Activated T-helper 1 cell treated with Interleukin-2 at 50 U/mL for 16 hours (primary cell): ENCODE measurements at regions not wholly inside any gene's neighbourhood (a gene's known extent, or its start where the extent isn't known, plus 50 kb on each side); places are given as distances from the start of the nearest gene placed in this dataset.

Experiments used
- DNase-seq: peaks from one replicate; pipeline ENCODE4 v3.0.0-alpha.2; 2020; ENCODE audit warnings: low read depth

GRCh38 chr13:26932465-26932864 is 171.9 kb upstream of the GPR12 start:
- DNase-seq: no peak

GRCh38 chr13:26929971-26930730 is 169.6 kb upstream of the GPR12 start:
- peak; percentile 49 for DNase-seq

GRCh38 chr13:26927511-26927910 is 166.9 kb upstream of the GPR12 start:
- no peak for DNase-seq

GRCh38 chr13:26926371-26926770 is 165.8 kb upstream of the GPR12 start:
- no peak for DNase-seq

- no peak for DNase-seq
These were observed 163.4 kb upstream of the GPR12 start for GRCh38 chr13:26923824-26924605.

- no peak for DNase-seq
These were observed 161.3 kb upstream of the GPR12 start for GRCh38 chr13:26921918-26922317.

- no peak for DNase-seq
These were observed 160.2 kb upstream of the GPR12 start for GRCh38 chr13:26920614-26921355.

GRCh38 chr13:26919732-26920131 is 159.1 kb upstream of the GPR12 start:
- DNase-seq: no peak

- DNase-seq: no peak
These were observed 158.7 kb upstream of the GPR12 start for GRCh38 chr13:26919311-26919710.

GRCh38 chr13:26914624-26915023 is 154.0 kb upstream of the GPR12 start:
- DNase-seq: no peak

- no peak for DNase-seq
These were observed 153.6 kb upstream of the GPR12 start for GRCh38 chr13:26914148-26914547.

- DNase-seq: no peak
These were observed 150.3 kb upstream of the GPR12 start for GRCh38 chr13:26910754-26911465.

GRCh38 chr13:26909477-26909876 is 148.9 kb upstream of the GPR12 start:
- DNase-seq: no peak

GRCh38 chr13:26908126-26908525 is 147.5 kb upstream of the GPR12 start:
- DNase-seq: no peak

- no peak for DNase-seq
These were observed 138.6 kb upstream of the GPR12 start for GRCh38 chr13:26899202-26899601.

GRCh38 chr13:26897706-26898550 is 137.3 kb upstream of the GPR12 start:
- no peak for DNase-seq

- no peak for DNase-seq
These were observed 136.5 kb upstream of the GPR12 start for GRCh38 chr13:26896986-26897668.

GRCh38 chr13:26895808-26896466 is 135.4 kb upstream of the GPR12 start:
- DNase-seq: no peak

- no peak for DNase-seq
These were observed 134.7 kb upstream of the GPR12 start for GRCh38 chr13:26895081-26895807.
